ENCODE measurements at regions not wholly inside any gene's neighbourhood (a gene's known extent, or its start where the extent isn't known, plus 50 kb on each side); places are given as distances from the start of the nearest gene placed in this dataset.

- no peak for TF ChIP-seq POLR2A (IDR thresholded peaks at IDR 0.05; ENCODE audit: low read length)
- no peak for TF ChIP-seq GATA1 (IDR thresholded peaks at IDR 0.05; ENCODE audit: low read depth, low read length)
Measured at GRCh38 chr1:87632232-87632631, 303.6 kb downstream of the LMO4 start.

Measured in erythroblast (primary cell).